Calu3 (cell line): ENCODE measurements at regions not wholly inside any gene's neighbourhood (a gene's known extent, or its start where the extent isn't known, plus 50 kb on each side); places are given as distances from the start of the nearest gene placed in this dataset.

Experiments used
- BruUV-seq: library from RNA; stranded (reverse); fragments of 400-500 nt; replicated peaks from 2 replicates; lab custom pipeline; 2021; lab: Mats Ljungman, UMichigan
- CTCF ChIA-PET: fragments of 300-600 bp; sonication (Branson Sonifier 250); formaldehyde crosslinking; loops from one replicate; lab custom pipeline; 2022; ENCODE audit warnings: antibody characterized with exemption; lab: Charles Lee
- DNase-seq: peaks from one replicate; pipeline ENCODE4 v3.0.0; 2022
- H3K27ac Mint-ChIP-seq: one replicate; pipeline ENCODE4 v1.8.0; 2022; ENCODE audit warnings: mixed read lengths; ENCODE audit not compliant: unreplicated experiment
- H3K27me3 Mint-ChIP-seq: one replicate; pipeline ENCODE4 v1.8.0; 2022; ENCODE audit warnings: mixed read lengths; ENCODE audit not compliant: unreplicated experiment
- H3K36me3 Mint-ChIP-seq: one replicate; pipeline ENCODE4 v1.8.0; 2022; ENCODE audit warnings: mild to moderate bottlenecking, moderate library complexity, mixed read lengths; ENCODE audit not compliant: insufficient read depth, unreplicated experiment
- H3K4me1 Mint-ChIP-seq: one replicate; pipeline ENCODE4 v1.8.0; 2022; ENCODE audit warnings: mild to moderate bottlenecking, low read depth, mixed read lengths; ENCODE audit not compliant: unreplicated experiment
- H3K4me3 Mint-ChIP-seq: one replicate; pipeline ENCODE4 v1.8.0; 2022; ENCODE audit warnings: mild to moderate bottlenecking, low read depth, moderate library complexity, mixed read lengths; ENCODE audit not compliant: unreplicated experiment
- H3K9me3 Mint-ChIP-seq: one replicate; pipeline ENCODE4 v1.8.0; 2022; ENCODE audit warnings: low read depth, mixed read lengths; ENCODE audit not compliant: unreplicated experiment
- CTCF ChIP-seq: fragments of 200-600 bp; IDR thresholded peaks from one replicate; pipeline ENCODE4 v1.8.0; 2022; ENCODE audit warnings: antibody characterized with exemption; ENCODE audit not compliant: unreplicated experiment
- intact Hi-C: fragments of 100-400 bp; cut with micrococcal nuclease; formaldehyde crosslinking; loops from one replicate; pipeline ENCODE4 v1.10.0; 2022; ENCODE audit not compliant: unreplicated experiment

- Mint-ChIP-seq H3K36me3 (no peaks in the 10 kb centered on the region), H3K9me3 (no peaks in the 10 kb centered on the region), H3K4me3 (no peak overlapping the region), H3K27ac (no peak overlapping the region), H3K27me3 (no peaks in the 10 kb centered on the region), H3K4me1 (no peaks in the 10 kb centered on the region)
- DNase-seq, result no peak
- intact Hi-C loops, result no loop called here
- CTCF ChIA-PET, result no interaction called here
- TF ChIP-seq CTCF, result no peak
- no TSS peak for BruUV-seq
These were observed 144.7 kb downstream of the PMAIP1 start for GRCh38 chr18:60044290-60045006.

- H3K4me1 Mint-ChIP-seq, result no peaks in the 10 kb centered on the region
- no peaks in the 10 kb centered on the region for H3K9me3 Mint-ChIP-seq
- no peak for TF ChIP-seq CTCF
- no peak overlapping the region for H3K4me3 Mint-ChIP-seq
- H3K36me3 Mint-ChIP-seq, result no peaks in the 10 kb centered on the region
- no peak for DNase-seq
- no TSS peak for BruUV-seq
- H3K27me3 Mint-ChIP-seq, result no peaks in the 10 kb centered on the region
- intact Hi-C loops, result no loop called here
- no peak overlapping the region for H3K27ac Mint-ChIP-seq
- CTCF ChIA-PET, result interaction anchor here (1.2 kb wide), 1 partner anchor 17 kb away, joined by 3 read pairs; no protein-coding TSS in a partner anchor
These were observed 141.2 kb downstream of the PMAIP1 start for GRCh38 chr18:60040971-60041370.

GRCh38 chr18:60038731-60039130, 138.9 kb downstream of the PMAIP1 start:
- no peak for DNase-seq
- H3K4me1 Mint-ChIP-seq, result no peaks in the 10 kb centered on the region
- no peaks in the 10 kb centered on the region for H3K36me3 Mint-ChIP-seq
- H3K4me3 Mint-ChIP-seq, result no peak overlapping the region
- H3K27ac Mint-ChIP-seq, result no peak overlapping the region
- intact Hi-C loops, result no loop called here
- H3K27me3 Mint-ChIP-seq, result no peaks in the 10 kb centered on the region
- CTCF ChIA-PET, result no interaction called here
- no peaks in the 10 kb centered on the region for H3K9me3 Mint-ChIP-seq
- no peak for TF ChIP-seq CTCF
- no TSS peak for BruUV-seq

DNA sequence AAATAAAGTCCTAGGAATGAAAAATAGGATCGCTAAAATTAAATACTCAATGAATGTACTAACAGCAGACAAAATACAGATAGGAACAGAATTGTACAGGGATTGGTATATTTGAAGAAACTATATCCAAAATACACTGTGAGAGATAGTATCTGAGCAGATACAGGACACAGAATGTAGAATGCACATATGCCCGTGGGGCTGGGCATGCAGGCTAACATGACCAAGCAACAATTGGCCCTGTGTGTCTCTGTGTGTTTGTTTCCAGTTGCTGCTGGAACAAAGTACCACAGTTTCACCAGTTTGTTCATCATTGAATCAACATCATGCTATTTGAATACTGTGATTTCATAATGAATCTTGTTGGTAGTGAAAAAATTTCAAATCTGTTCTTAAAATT, 127.6 kb downstream of the PMAIP1 start:
- DNase-seq, result no peak
- intact Hi-C loops, result no loop called here
- BruUV-seq, result no TSS peak

More for the DNA sequence above, 127.6 kb downstream of the PMAIP1 start:
- TF ChIP-seq CTCF, result no peak
- CTCF ChIA-PET, result no interaction called here
- H3K9me3 Mint-ChIP-seq, result no peaks in the 10 kb centered on the region
- no peaks in the 10 kb centered on the region for H3K36me3 Mint-ChIP-seq
- H3K4me1 Mint-ChIP-seq, result peaks cover 8% of the 10 kb centered on the region
- H3K27me3 Mint-ChIP-seq, result no peaks in the 10 kb centered on the region
- H3K4me3 Mint-ChIP-seq, result no peak overlapping the region
- H3K27ac Mint-ChIP-seq, result no peak overlapping the region
